DND-41 (cell line): ENCODE measurements at regions not wholly inside any gene's neighbourhood (a gene's known extent, or its start where the extent isn't known, plus 50 kb on each side); places are given as distances from the start of the nearest gene placed in this dataset.

ENCODE experiments used
- ATAC-seq: fragments of 200-7000 bp; cut with Tn5 transposase; 3 replicates; pipeline ENCODE4 v1.9.1; 2021; ENCODE audit warnings: low read depth; ENCODE audit not compliant: insufficient read depth
- DNase-seq: peaks from one replicate; pipeline ENCODE4 v3.0.0-alpha.2; 2020
- H2AFZ ChIP-seq: 2 replicates; pipeline ENCODE4 v1.6.0; 2012; ENCODE audit warnings: low read depth, low read length
- H3K27ac ChIP-seq: 2 replicates; pipeline ENCODE4 v1.5.1; 2012; ENCODE audit warnings: low read length, inconsistent platforms
- H3K27me3 ChIP-seq: fragments of 200-600 bp; sonication (generic); 2 replicates; pipeline ENCODE4 v1.6.0; 2012; ENCODE audit warnings: low read length, mild to moderate bottlenecking, inconsistent platforms; ENCODE audit not compliant: insufficient read depth, poor library complexity
- H3K36me3 ChIP-seq: 2 replicates; pipeline ENCODE4 v1.5.1; 2012; ENCODE audit warnings: low read length, inconsistent platforms; ENCODE audit not compliant: insufficient read depth
- H3K4me1 ChIP-seq: 2 replicates; pipeline ENCODE4 v1.5.1; 2012; ENCODE audit warnings: mild to moderate bottlenecking, low read length; ENCODE audit not compliant: insufficient read depth
- H3K4me2 ChIP-seq: 2 replicates; pipeline ENCODE4 v1.6.0; 2012; ENCODE audit warnings: mild to moderate bottlenecking, moderate library complexity, low read length, inconsistent platforms; ENCODE audit not compliant: insufficient read depth
- H3K4me3 ChIP-seq, 2 experiments: fragments of 200-600 bp in 1 of 2; shearing (Covaris generic) in 1 of 2; 2 replicates each; pipeline ENCODE4 v1.5.1; 2012 to 2016; ENCODE audit warnings: inconsistent platforms in 2 of 2, low read length in 2 of 2, mild to moderate bottlenecking in 2 of 2, low read depth in 1 of 2, moderate library complexity in 1 of 2
- H3K79me2 ChIP-seq: 2 replicates; pipeline ENCODE4 v1.6.0; 2012; ENCODE audit warnings: low read length, inconsistent platforms; ENCODE audit not compliant: insufficient read depth
- H3K9ac ChIP-seq: 2 replicates; pipeline ENCODE4 v1.6.0; 2012; ENCODE audit warnings: low read depth, mild to moderate bottlenecking, inconsistent platforms, low read length, moderate library complexity
- H3K9me3 ChIP-seq: 2 replicates; pipeline ENCODE4 v1.5.1; 2012; ENCODE audit warnings: low read length, moderate library complexity, mild to moderate bottlenecking, inconsistent platforms; ENCODE audit not compliant: insufficient read depth, severe bottlenecking
- H4K20me1 ChIP-seq: 2 replicates; pipeline ENCODE4 v1.6.0; 2012; ENCODE audit warnings: low read length; ENCODE audit not compliant: insufficient read depth
- EZH2 ChIP-seq: IDR thresholded peaks from 3 replicates; pipeline ENCODE4 v1.6.1; 2012; ENCODE audit warnings: borderline replicate concordance, low read depth, mild to moderate bottlenecking, moderate library complexity, low read length, inconsistent platforms; ENCODE audit not compliant: severe bottlenecking
- TF ChIP-seq, protein P1 (sequence below): IDR thresholded peaks from 2 replicates; pipeline ENCODE4 v1.5.1; 2012; ENCODE audit warnings: borderline replicate concordance, low read length, moderate library complexity, mild to moderate bottlenecking; ENCODE audit not compliant: poor library complexity, severe bottlenecking; ENCODE audit errors: extremely low read depth

DNA sequence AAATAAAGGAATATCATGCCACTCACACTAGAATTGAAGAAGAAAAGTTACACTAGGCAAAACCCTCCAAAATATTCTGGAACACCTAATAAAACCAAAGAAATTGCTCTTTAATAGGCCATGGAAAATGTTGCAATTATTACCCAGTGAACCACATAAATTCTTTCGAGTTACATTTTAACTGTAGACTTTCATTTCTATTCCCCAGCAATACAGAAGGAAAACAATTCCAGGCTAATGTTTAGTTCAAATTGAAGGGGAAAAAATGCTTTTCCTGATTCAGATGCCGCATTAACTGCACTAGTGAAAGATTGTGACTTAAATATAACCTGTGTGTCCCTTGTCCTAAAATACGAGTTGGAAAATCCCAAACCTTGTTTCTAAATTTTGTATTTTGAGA is 439.3 kb upstream of the ADAMTS16 start:
- Histone ChIP-seq H3K9me3 (no peaks in the 10 kb centered on the region), H3K4me3 (no peak overlapping the region), H3K27me3 (no peaks in the 10 kb centered on the region), H3K9ac (no peak overlapping the region), H3K4me1 (peaks cover 18% of the 10 kb centered on the region), H3K27ac (no peak overlapping the region), H3K36me3 (no peaks in the 10 kb centered on the region), H4K20me1 (no peaks in the 10 kb centered on the region), H3K79me2 (no peaks in the 10 kb centered on the region), H2AFZ (no peak overlapping the region), H3K4me2 (no peak overlapping the region)
- TF ChIP-seq EZH2: no peak
- TF ChIP-seq, protein P1, sequence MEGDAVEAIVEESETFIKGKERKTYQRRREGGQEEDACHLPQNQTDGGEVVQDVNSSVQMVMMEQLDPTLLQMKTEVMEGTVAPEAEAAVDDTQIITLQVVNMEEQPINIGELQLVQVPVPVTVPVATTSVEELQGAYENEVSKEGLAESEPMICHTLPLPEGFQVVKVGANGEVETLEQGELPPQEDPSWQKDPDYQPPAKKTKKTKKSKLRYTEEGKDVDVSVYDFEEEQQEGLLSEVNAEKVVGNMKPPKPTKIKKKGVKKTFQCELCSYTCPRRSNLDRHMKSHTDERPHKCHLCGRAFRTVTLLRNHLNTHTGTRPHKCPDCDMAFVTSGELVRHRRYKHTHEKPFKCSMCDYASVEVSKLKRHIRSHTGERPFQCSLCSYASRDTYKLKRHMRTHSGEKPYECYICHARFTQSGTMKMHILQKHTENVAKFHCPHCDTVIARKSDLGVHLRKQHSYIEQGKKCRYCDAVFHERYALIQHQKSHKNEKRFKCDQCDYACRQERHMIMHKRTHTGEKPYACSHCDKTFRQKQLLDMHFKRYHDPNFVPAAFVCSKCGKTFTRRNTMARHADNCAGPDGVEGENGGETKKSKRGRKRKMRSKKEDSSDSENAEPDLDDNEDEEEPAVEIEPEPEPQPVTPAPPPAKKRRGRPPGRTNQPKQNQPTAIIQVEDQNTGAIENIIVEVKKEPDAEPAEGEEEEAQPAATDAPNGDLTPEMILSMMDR: no peak
- DNase-seq (no peak), ATAC-seq (no peak)

DNA sequence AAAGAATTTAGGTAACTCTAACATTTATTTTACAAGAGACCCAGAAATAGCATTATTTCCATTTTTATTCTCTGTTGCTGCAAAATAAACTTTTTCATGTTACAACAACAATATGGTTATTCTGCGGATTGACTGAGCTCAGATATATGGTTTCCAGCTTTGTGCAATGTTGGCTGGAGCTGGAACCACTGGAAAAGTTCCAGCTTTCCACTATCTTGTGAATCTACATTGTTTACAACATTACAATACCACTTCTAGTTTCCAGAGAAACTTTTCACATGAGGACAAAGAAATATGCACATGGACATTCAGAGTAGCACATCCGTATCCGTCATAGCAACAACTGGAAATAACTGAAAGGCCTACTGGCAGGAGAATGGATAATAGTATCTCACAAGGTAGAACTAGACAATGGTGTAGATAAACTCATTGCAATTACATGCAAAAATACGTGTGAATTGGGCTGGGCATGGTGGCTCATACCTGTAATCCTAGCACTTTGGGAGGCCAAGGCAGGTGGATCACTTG is 436.1 kb upstream of the ADAMTS16 start:
- Histone ChIP-seq H3K36me3 (no peaks in the 10 kb centered on the region), H3K4me2 (no peak overlapping the region), H2AFZ (no peak overlapping the region), H3K4me3 (no peak overlapping the region), H3K27ac (no peak overlapping the region), H4K20me1 (no peaks in the 10 kb centered on the region), H3K9ac (no peak overlapping the region), H3K27me3 (no peaks in the 10 kb centered on the region), H3K79me2 (no peaks in the 10 kb centered on the region), H3K4me1 (peaks cover 15% of the 10 kb centered on the region), H3K9me3 (no peaks in the 10 kb centered on the region)
- TF ChIP-seq, protein P1: no peak
- no peak for TF ChIP-seq EZH2
- ATAC-seq: no peak
- no peak for DNase-seq

DNA sequence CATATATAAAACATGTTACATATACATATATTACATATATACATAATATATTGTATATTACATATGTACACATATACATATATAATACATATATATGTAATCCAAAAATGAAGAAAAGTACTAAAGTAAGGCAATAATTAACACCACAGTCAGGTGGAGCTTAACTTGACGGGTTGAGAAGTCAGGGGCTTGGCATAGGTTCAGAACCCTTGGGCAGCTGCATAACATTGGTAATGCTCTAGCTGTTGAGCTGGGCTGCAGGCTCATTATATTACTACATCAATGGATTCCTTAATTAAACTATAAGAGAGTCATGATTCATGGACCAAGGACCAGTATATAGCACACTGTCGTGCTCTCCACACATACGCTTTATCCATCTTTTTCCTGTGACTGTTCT is 435.2 kb upstream of the ADAMTS16 start:
- Histone ChIP-seq H4K20me1 (no peaks in the 10 kb centered on the region), H3K9me3 (no peaks in the 10 kb centered on the region), H3K36me3 (no peaks in the 10 kb centered on the region), H3K9ac (no peak overlapping the region), H3K27ac (no peak overlapping the region), H3K4me3 (no peak overlapping the region), H3K79me2 (no peaks in the 10 kb centered on the region), H3K4me1 (peaks cover 6% of the 10 kb centered on the region), H3K4me2 (no peak overlapping the region), H2AFZ (no peak overlapping the region), H3K27me3 (no peaks in the 10 kb centered on the region)
- ATAC-seq: no peak
- no peak for DNase-seq
- TF ChIP-seq, protein P1: no peak
- TF ChIP-seq EZH2: no peak

DNA sequence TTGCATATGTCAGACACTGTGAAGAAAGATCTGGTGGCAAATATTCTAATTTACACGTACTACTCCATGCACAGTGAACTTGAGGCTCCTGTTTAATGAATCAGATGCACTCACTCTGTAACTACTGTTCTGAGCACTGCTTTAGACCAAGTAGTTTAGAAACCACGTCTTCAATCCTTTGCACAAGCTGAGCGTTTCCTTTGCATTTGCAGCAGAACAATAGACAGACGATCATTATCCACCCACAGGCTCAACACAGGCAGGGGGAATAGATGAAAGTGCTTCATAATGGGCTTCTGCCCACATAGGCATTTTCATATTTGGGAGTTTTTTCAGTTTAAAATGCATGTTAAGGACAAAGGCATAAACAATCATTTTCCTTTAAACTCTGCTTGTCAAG is 423.3 kb upstream of the ADAMTS16 start:
- TF ChIP-seq, protein P1: no peak
- no peak for TF ChIP-seq EZH2
- ATAC-seq (peak; percentile 54; the same call in 2 of the 3 replicates), DNase-seq (no peak)
- Histone ChIP-seq H3K9ac (no peak overlapping the region), H3K4me1 (no peaks in the 10 kb centered on the region), H3K9me3 (no peaks in the 10 kb centered on the region), H2AFZ (no peak overlapping the region), H3K27me3 (no peaks in the 10 kb centered on the region), H3K4me3 (no peak overlapping the region), H3K27ac (no peak overlapping the region), H3K36me3 (no peaks in the 10 kb centered on the region), H3K4me2 (no peak overlapping the region), H3K79me2 (no peaks in the 10 kb centered on the region), H4K20me1 (no peaks in the 10 kb centered on the region)
